GM12878 (cell line): ENCODE measurements at regions not wholly inside any gene's neighbourhood (a gene's known extent, or its start where the extent isn't known, plus 50 kb on each side); places are given as distances from the start of the nearest gene placed in this dataset.

Source experiments
- ATAC-seq: fragments of 200-7000 bp; cut with Tn5 transposase; 3 replicates; pipeline ENCODE4 v1.9.1; 2020; ENCODE audit warnings: mild to moderate bottlenecking, moderate library complexity
- BruUV-seq: library from RNA; stranded (reverse); fragments of 400-500 nt; replicated peaks from 2 replicates; lab custom pipeline; 2021; lab: Mats Ljungman, UMichigan
- CTCF ChIA-PET: fragments of 300-600 bp; sonication (Branson Sonifier 250); formaldehyde crosslinking; extraction: SDS; loops from one replicate; lab custom pipeline; 2021; ENCODE audit warnings: inconsistent platforms; lab: Yijun Ruan, JAX
- POLR2A ChIA-PET: fragments of 350-600 bp; formaldehyde crosslinking; extraction: SDS; loops from one replicate; lab custom pipeline; 2021; ENCODE audit warnings: inconsistent platforms; lab: Charles Lee
- RAD21 ChIA-PET: fragments of 300-600 bp; sonication (Branson Sonifier 250); formaldehyde crosslinking; loops from one replicate; lab custom pipeline; 2023; ENCODE audit warnings: antibody characterized with exemption; ENCODE audit not compliant: unreplicated experiment; lab: Charles Lee
- SMC1A ChIA-PET: fragments of 300-600 bp; sonication (Branson Sonifier 250); formaldehyde crosslinking; loops from one replicate; lab custom pipeline; 2023; ENCODE audit not compliant: unreplicated experiment, uncharacterized antibody; lab: Charles Lee
- DNase-seq: peaks from one replicate; pipeline ENCODE4 v3.0.0-alpha.2; 2011; ENCODE audit warnings: low read depth, low spot score
- FAIRE-seq: peaks from 3 replicates; lab custom pipeline; 2011; peaks lifted over from hg19 to GRCh38; lab: Jason Lieb, UNC
- H2AFZ ChIP-seq: 2 replicates; pipeline ENCODE4 v1.6.0; 2011; ENCODE audit warnings: low read depth, low read length, control low read depth; ENCODE audit not compliant: control insufficient read depth
- H3K27ac ChIP-seq: 2 replicates; pipeline ENCODE4 v1.5.1; 2011; ENCODE audit warnings: control low read depth; ENCODE audit not compliant: control insufficient read depth, insufficient read depth
- H3K27me3 ChIP-seq, 2 experiments: replicated peaks in 1 of 2; 2 replicates each; pipeline versions ENCODE4 v1.6.0 to v1.6.1; 2011; ENCODE audit warnings: low read length in 1 of 2; ENCODE audit not compliant: control insufficient read depth in 2 of 2, insufficient read depth in 2 of 2
- H3K36me3 ChIP-seq, 2 experiments: 2 replicates each; pipeline ENCODE4 v1.5.1; 2011; ENCODE audit warnings: low read length in 1 of 2; ENCODE audit not compliant: control insufficient read depth in 2 of 2, insufficient read depth in 2 of 2
- H3K4me1 ChIP-seq: 2 replicates; pipeline ENCODE4 v1.6.1; 2011; ENCODE audit warnings: mild to moderate bottlenecking, low read length, moderate library complexity, mixed read lengths; ENCODE audit not compliant: control insufficient read depth, insufficient read depth
- H3K4me2 ChIP-seq: 2 replicates; pipeline ENCODE4 v1.6.0; 2011; ENCODE audit warnings: control low read depth; ENCODE audit not compliant: control insufficient read depth, insufficient read depth
- H3K4me3 ChIP-seq: fragments of 200-600 bp; sonication (generic); 2 replicates; pipeline ENCODE4 v1.5.1; 2016
- H3K79me2 ChIP-seq: 2 replicates; pipeline ENCODE4 v1.6.0; 2011; ENCODE audit warnings: low read length; ENCODE audit not compliant: control insufficient read depth, insufficient read depth
- H3K9ac ChIP-seq: 2 replicates; pipeline ENCODE4 v1.8.0; 2011; ENCODE audit warnings: low read length, control low read depth, mixed read lengths; ENCODE audit not compliant: control insufficient read depth, insufficient read depth
- H3K9me3 ChIP-seq: replicated peaks from 3 replicates; pipeline ENCODE4 v1.5.1; 2011; ENCODE audit warnings: mild to moderate bottlenecking, low read length; ENCODE audit not compliant: control insufficient read depth, insufficient read depth
- H4K20me1 ChIP-seq: 2 replicates; pipeline ENCODE4 v1.6.0; 2011; ENCODE audit not compliant: control insufficient read depth, insufficient read depth
- BRCA1 ChIP-seq: IDR thresholded peaks from 2 replicates; pipeline ENCODE4 v1.6.1; 2011; ENCODE audit warnings: low read depth, low read length, improper control_type of control experiment
- JUND ChIP-seq: IDR thresholded peaks from 2 replicates; pipeline ENCODE4 v1.6.1; 2012; ENCODE audit warnings: low read depth, mild to moderate bottlenecking, low read length, improper control_type of control experiment, moderate library complexity
- PAX5 ChIP-seq: IDR thresholded peaks from 2 replicates; pipeline ENCODE4 v1.6.1; 2011; ENCODE audit warnings: low read depth, low read length, borderline replicate concordance
- SIN3A ChIP-seq: IDR thresholded peaks from 2 replicates; pipeline ENCODE4 v1.6.1; 2012; ENCODE audit warnings: low read depth, low read length, improper control_type of control experiment
- SPI1 ChIP-seq: IDR thresholded peaks from 2 replicates; pipeline ENCODE4 v1.6.1; 2011; ENCODE audit warnings: low read depth, mild to moderate bottlenecking, low read length, moderate library complexity, borderline replicate concordance; ENCODE audit not compliant: insufficient read depth
- ZNF384 ChIP-seq: IDR thresholded peaks from 2 replicates; pipeline ENCODE4 v1.6.1; 2012; ENCODE audit warnings: low read depth, mild to moderate bottlenecking, low read length, improper control_type of control experiment, borderline replicate concordance
- WGBS: methylation state at CpG from one replicate; pipeline ENCODE4 v1.1.6; 2016; ENCODE audit warnings: low lambda C conversion rate; ENCODE audit not compliant: insufficient replicate concordance, insufficient coverage; ENCODE audit errors: missing lambda C conversion rate; 5-methylcytosine and 5-hydroxymethylcytosine counted together
- in situ Hi-C: fragments of 300-500 bp; cut with MboI; formaldehyde crosslinking; loops from 9 replicates; pipeline ENCODE4 v1.14.3; 2018; ENCODE audit warnings: mixed read lengths
- intact Hi-C: fragments of 100-400 bp; cut with micrococcal nuclease; formaldehyde crosslinking; loops from one replicate; pipeline ENCODE4 v1.14.2; 2022; ENCODE audit not compliant: unreplicated experiment
- TF ChIP-seq, protein P1 (sequence below): fragments of 450-650 bp; IDR thresholded peaks from 2 replicates; pipeline ENCODE4 v1.6.1; 2017; ENCODE audit warnings: mild to moderate bottlenecking
- TF ChIP-seq, protein P2 (sequence below): fragments of 450-650 bp; IDR thresholded peaks from 2 replicates; pipeline ENCODE4 v1.6.1; 2017; ENCODE audit warnings: borderline replicate concordance
- TF ChIP-seq, protein P3 (sequence below): fragments of 450-650 bp; IDR thresholded peaks from 2 replicates; pipeline ENCODE4 v1.6.1; 2017; ENCODE audit warnings: mild to moderate bottlenecking, moderate library complexity
- TF ChIP-seq, protein P4 (sequence below): IDR thresholded peaks from 2 replicates; pipeline ENCODE4 v1.6.1; 2012; ENCODE audit warnings: improper control_type of control experiment, low read depth, low read length; ENCODE audit not compliant: insufficient replicate concordance

DNA sequence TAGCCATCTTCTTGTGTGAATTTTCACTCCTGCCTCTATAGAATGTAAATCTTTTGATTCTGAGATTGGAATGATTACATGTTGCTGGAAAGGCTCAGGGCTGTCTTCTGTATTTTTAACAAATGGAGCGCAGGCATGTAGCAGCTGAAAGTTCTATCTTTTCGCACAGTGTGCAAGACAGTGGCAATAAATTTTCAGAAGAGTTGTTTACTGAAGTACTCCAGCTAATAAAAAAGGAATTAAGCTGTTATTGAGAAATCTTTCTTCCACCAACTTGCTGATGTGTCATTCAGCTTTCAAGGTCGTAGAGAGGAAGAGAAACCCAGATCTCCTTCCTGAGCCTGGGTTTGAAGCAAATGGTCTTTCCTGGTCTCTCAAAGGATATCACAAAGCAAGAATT is 122.0 kb upstream of the PUDP start (continued):
- TF ChIP-seq, protein P1, sequence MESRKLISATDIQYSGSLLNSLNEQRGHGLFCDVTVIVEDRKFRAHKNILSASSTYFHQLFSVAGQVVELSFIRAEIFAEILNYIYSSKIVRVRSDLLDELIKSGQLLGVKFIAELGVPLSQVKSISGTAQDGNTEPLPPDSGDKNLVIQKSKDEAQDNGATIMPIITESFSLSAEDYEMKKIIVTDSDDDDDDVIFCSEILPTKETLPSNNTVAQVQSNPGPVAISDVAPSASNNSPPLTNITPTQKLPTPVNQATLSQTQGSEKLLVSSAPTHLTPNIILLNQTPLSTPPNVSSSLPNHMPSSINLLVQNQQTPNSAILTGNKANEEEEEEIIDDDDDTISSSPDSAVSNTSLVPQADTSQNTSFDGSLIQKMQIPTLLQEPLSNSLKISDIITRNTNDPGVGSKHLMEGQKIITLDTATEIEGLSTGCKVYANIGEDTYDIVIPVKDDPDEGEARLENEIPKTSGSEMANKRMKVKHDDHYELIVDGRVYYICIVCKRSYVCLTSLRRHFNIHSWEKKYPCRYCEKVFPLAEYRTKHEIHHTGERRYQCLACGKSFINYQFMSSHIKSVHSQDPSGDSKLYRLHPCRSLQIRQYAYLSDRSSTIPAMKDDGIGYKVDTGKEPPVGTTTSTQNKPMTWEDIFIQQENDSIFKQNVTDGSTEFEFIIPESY: no peak
- TF ChIP-seq, all 136 proteins: peak for 0

DNA sequence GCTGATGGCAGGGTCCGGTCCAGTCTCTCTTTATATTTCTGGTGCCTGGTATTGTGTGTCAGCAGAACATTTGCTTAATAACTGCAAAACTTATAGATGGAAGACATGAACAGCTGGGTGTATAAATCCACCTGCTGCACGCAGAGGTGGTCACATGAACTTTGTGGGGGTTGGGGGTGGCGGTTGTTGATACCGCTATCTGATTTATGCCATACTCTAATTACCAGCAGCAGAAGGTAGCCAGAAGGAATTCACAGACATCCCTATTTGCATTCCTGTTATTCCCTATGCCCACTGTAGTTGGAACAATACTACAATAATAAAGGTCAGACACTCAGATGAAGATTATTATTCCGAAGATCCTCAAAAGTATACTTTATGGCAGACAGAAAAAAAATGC is 121.6 kb upstream of the PUDP start:
- Histone ChIP-seq H3K27me3 (no peaks in the 10 kb centered on the region), H3K4me2 (no peak overlapping the region), H2AFZ (no peak overlapping the region), H3K4me3 (no peak overlapping the region), H3K79me2 (no peaks in the 10 kb centered on the region), H3K27ac (no peak overlapping the region), H4K20me1 (no peaks in the 10 kb centered on the region), H3K9ac (no peak overlapping the region), H3K9me3 (no peaks in the 10 kb centered on the region; the same call in 2 of the 3 replicates), H3K36me3 (no peaks in the 10 kb centered on the region), H3K4me1 (no peaks in the 10 kb centered on the region)
- FAIRE-seq (no peak), ATAC-seq (no peak), DNase-seq (no peak)
- ChIA-PET POLR2A (no interaction called here), CTCF (no interaction called here), RAD21 (no interaction called here), SMC1A (interaction anchor here (1.6 to 1.7 kb wide), 2 partner anchors 14 to 19 kb away, joined by 3 to 5 read pairs; no protein-coding TSS in a partner anchor)
- WGBS: 95% methylated on average over 5 of the region's 5 CpGs
- intact Hi-C loops (loop anchor here (10.0 kb wide), 1 partner anchor 215 kb away; no protein-coding TSS in a partner anchor), in situ Hi-C loops (no loop called here)
- BruUV-seq: no TSS peak
- TF ChIP-seq SIN3A: no peak
- TF ChIP-seq JUND: no peak
- TF ChIP-seq, protein P2, sequence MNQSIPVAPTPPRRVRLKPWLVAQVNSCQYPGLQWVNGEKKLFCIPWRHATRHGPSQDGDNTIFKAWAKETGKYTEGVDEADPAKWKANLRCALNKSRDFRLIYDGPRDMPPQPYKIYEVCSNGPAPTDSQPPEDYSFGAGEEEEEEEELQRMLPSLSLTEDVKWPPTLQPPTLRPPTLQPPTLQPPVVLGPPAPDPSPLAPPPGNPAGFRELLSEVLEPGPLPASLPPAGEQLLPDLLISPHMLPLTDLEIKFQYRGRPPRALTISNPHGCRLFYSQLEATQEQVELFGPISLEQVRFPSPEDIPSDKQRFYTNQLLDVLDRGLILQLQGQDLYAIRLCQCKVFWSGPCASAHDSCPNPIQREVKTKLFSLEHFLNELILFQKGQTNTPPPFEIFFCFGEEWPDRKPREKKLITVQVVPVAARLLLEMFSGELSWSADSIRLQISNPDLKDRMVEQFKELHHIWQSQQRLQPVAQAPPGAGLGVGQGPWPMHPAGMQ: no peak
- TF ChIP-seq, protein P3, sequence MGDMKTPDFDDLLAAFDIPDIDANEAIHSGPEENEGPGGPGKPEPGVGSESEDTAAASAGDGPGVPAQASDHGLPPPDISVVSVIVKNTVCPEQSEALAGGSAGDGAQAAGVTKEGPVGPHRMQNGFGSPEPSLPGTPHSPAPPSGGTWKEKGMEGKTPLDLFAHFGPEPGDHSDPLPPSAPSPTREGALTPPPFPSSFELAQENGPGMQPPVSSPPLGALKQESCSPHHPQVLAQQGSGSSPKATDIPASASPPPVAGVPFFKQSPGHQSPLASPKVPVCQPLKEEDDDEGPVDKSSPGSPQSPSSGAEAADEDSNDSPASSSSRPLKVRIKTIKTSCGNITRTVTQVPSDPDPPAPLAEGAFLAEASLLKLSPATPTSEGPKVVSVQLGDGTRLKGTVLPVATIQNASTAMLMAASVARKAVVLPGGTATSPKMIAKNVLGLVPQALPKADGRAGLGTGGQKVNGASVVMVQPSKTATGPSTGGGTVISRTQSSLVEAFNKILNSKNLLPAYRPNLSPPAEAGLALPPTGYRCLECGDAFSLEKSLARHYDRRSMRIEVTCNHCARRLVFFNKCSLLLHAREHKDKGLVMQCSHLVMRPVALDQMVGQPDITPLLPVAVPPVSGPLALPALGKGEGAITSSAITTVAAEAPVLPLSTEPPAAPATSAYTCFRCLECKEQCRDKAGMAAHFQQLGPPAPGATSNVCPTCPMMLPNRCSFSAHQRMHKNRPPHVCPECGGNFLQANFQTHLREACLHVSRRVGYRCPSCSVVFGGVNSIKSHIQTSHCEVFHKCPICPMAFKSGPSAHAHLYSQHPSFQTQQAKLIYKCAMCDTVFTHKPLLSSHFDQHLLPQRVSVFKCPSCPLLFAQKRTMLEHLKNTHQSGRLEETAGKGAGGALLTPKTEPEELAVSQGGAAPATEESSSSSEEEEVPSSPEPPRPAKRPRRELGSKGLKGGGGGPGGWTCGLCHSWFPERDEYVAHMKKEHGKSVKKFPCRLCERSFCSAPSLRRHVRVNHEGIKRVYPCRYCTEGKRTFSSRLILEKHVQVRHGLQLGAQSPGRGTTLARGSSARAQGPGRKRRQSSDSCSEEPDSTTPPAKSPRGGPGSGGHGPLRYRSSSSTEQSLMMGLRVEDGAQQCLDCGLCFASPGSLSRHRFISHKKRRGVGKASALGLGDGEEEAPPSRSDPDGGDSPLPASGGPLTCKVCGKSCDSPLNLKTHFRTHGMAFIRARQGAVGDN: no peak
- TF ChIP-seq PAX5: no peak
- TF ChIP-seq BRCA1: no peak
- no peak for TF ChIP-seq ZNF384
- TF ChIP-seq SPI1: no peak
- TF ChIP-seq, protein P4, sequence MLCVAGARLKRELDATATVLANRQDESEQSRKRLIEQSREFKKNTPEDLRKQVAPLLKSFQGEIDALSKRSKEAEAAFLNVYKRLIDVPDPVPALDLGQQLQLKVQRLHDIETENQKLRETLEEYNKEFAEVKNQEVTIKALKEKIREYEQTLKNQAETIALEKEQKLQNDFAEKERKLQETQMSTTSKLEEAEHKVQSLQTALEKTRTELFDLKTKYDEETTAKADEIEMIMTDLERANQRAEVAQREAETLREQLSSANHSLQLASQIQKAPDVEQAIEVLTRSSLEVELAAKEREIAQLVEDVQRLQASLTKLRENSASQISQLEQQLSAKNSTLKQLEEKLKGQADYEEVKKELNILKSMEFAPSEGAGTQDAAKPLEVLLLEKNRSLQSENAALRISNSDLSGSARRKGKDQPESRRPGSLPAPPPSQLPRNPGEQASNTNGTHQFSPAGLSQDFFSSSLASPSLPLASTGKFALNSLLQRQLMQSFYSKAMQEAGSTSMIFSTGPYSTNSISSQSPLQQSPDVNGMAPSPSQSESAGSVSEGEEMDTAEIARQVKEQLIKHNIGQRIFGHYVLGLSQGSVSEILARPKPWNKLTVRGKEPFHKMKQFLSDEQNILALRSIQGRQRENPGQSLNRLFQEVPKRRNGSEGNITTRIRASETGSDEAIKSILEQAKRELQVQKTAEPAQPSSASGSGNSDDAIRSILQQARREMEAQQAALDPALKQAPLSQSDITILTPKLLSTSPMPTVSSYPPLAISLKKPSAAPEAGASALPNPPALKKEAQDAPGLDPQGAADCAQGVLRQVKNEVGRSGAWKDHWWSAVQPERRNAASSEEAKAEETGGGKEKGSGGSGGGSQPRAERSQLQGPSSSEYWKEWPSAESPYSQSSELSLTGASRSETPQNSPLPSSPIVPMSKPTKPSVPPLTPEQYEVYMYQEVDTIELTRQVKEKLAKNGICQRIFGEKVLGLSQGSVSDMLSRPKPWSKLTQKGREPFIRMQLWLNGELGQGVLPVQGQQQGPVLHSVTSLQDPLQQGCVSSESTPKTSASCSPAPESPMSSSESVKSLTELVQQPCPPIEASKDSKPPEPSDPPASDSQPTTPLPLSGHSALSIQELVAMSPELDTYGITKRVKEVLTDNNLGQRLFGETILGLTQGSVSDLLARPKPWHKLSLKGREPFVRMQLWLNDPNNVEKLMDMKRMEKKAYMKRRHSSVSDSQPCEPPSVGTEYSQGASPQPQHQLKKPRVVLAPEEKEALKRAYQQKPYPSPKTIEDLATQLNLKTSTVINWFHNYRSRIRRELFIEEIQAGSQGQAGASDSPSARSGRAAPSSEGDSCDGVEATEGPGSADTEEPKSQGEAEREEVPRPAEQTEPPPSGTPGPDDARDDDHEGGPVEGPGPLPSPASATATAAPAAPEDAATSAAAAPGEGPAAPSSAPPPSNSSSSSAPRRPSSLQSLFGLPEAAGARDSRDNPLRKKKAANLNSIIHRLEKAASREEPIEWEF: no peak
